CD4-positive, alpha-beta T cell treated with Interferon alpha-2 for 1 hour (primary cell): ENCODE measurements at regions not wholly inside any gene's neighbourhood (a gene's known extent, or its start where the extent isn't known, plus 50 kb on each side); places are given as distances from the start of the nearest gene placed in this dataset.

Experiments used
- DNase-seq, 2 donors: peaks; one replicate each; pipeline ENCODE4 v3.0.0-alpha.2; 2020 to 2022

GRCh38 chr15:36498916-36499315, 80.5 kb upstream of the CDIN1 start:
- no peak for DNase-seq

DNA sequence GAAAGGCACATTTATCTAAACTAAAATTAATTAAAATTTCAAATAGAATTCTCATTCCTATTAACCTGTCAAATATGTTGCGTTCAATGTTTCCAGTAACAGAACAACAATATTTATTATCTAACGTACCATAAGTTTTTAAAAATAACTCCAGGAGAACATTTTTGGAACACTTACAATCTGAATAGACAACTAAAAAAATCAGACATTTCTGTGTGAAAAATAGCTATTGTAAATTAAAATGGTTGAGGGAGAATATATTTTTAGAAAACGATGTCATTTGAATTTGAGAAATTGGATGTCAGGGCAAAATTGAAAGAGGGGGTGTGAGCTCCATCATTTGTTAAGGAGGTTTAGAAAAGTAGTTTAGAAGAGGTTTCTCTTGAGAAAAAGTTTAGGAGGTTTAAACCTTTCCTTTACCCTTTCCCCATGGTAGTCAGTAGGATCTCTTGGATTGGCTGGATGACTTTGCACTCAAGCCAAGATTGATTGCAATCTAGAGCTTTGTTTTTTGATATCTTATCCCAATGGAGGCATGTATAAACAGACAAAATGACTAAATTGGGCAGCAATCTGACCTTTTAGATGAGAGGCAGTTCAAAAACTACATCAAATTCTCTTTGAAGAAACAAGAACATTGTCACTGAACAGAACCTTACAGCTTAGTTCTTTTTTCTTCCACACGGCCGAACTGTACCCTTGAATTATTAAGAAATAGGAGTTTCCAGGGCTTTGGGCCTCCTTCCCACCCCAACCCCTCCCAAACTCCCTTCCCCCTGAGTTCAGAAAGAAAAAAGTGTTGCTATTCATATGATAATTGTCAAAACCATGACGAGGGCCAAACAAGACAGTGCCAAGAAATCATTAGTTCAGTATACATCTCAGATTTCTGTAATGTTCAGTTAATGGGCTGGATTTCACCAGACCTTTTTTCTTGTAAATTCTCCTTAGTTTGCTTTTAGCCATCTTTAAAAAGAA, 79.7 kb upstream of the CDIN1 start:
- no peak for DNase-seq

DNA sequence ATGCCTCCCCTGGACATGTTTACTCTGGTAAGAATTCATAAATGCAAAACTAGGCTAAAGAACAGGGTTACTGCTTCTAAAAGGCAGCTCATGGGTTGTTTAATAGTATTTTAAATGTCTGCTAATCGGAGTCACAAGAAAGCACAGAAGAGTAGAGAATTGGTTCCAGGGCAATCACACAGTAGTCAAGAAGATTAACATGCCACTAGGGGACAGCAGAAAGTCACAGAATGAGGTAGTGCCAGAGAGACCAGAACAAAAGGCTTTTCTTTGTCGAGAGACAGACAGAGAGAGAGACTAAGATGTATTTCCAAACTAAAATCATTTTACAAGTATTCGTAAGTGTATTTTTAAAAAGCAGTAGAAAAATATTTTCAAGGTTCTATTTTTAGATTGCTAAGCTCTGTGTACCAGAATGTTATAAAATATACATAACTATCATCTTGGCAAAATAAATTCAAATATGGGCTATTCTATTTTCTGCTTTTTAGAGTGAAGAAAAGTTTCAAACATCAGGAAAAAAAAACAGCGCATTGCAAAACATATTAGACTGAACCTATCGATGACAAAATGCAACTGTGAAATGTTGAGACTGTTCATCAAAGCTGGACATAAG, 78.3 kb upstream of the CDIN1 start:
- DNase-seq: peak in 1 of 2 donors; percentile 23

GRCh38 chr15:36502509-36502908, 76.9 kb upstream of the CDIN1 start:
- no peak for DNase-seq

- no peak for DNase-seq
Measured at GRCh38 chr15:36506733-36507356, 72.6 kb upstream of the CDIN1 start.

GRCh38 chr15:36507458-36507857, 72.0 kb upstream of the CDIN1 start:
- no peak for DNase-seq

- DNase-seq: no peak
Measured at GRCh38 chr15:36511594-36511993, 67.8 kb upstream of the CDIN1 start.

GRCh38 chr15:36517758-36518157, 61.7 kb upstream of the CDIN1 start:
- no peak for DNase-seq

DNA sequence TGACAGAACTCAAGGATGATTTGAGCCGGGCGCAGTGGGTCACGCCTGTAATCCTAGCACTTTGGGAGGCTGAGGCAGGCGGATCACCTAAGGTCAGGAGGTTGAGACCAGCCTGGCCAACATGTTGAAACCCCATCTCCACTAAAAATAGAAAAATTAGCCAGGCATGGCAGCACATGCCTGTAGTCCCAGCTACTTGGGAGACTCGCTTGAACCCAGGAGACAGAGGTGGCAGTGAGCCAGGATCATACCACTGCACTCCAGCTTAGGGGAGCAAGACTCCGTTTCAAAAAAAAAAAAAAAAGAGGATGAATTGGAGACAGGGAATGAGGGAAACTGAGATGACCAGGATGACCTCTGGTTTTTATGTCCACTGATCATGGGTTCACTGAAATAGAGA, 60.4 kb upstream of the CDIN1 start:
- DNase-seq: no peak

- no peak for DNase-seq
Measured at GRCh38 chr15:36525430-36525829, 54.0 kb upstream of the CDIN1 start.

DNA sequence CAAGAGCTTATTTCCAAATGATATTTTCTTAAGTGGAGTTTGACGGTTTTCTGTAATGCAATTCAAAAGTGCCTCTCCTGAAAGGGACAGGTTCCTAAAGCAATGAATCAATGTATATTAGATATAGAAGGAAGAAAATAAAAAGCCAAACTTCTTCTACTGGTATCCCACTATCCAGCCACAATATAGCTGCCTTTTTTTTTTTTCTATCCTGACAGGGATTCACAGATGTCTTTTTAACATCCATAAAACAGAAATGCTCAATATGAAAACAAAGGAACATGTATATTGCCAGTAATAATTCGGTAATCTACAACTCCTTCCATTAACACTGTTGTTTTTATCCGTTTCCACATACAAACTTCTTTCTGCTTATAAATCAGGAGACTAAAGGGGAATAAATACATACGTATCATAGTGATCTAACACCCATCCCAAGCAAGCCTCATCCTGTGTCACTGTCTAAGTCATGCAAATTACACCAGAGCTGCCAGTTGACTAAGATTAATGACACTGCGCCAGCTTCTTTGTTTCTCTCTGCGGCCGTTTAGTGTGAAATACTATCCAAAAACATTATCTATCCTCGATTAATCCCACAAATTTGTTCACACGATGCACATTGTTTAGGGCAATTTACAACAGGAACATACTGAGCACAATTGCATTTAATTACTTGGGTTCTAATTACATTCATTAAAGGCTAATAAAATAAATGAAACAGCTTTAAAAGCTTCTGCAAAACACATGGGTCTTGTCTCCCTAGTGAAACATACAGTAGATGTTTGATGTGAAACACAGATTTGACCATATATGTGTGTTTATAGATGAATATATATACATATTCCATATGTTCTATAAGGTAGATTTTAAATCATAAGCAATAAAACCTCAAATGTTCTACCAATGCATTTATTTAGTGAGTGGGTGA, 51.9 kb upstream of the CDIN1 start:
- no peak for DNase-seq

DNA sequence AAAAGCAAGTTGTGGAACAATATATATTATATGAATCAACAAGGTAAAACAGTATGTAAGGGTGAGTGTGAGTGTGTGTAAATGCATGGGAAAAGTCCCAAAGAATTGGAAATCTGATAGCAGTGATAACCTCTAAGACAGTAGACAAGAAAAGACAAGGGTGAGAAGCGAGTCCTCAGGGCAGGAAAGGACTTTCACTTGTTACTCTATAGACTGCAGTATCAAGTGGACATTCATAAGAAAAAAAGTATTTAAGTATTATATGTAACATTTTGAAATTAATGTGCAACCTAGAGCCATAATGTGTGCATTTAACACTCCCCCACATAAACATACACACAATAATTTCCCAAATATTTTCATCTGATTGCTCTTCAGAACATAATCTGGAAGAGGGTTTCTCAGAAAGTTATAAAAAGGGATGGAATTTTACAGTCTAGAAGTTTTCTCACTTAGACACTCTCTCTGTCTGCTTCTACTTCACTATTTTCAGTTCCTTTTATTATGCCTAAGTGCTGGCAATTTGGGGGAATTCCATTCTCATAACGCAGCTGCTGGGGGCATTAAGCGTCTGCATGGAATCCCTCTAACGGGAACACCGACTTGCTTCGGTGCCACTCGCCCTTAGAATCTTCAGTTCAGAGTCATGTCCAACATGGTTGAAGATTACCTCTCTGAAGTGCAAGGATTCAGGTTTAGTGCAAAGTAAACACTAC, 50.0 kb upstream of the CDIN1 start:
- DNase-seq: no peak
